GM11168 (cell line): ENCODE measurements at regions not wholly inside any gene's neighbourhood (a gene's known extent, or its start where the extent isn't known, plus 50 kb on each side); places are given as distances from the start of the nearest gene placed in this dataset.

ENCODE experiments used
- in situ Hi-C: fragments of 300-500 bp; cut with MboI; formaldehyde crosslinking; loops from one replicate; pipeline ENCODE4 v1.12.0; 2022; ENCODE audit warnings: low sequenced_read_pairs; ENCODE audit not compliant: unreplicated experiment

DNA sequence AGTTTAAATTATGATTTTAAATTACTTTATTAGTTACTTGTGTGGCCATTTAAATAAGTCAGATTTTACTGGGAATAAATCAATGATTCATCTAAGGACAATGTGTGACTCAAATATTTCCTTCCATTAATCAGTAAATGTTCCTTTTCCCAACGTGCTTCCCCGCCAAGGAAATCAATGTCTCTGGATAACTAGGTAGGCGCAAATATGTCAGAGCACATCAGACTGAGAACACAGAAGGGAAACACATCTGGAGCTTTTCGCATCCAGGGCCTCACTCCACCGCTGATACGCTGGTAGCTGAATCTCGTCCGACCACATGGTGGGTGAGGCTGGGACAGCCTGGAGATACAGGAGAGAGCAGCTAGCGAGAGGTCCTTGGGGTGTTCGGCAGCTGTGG is 56.4 kb upstream of the RPS6KA2 start:
- in situ Hi-C loops = no loop called here

DNA sequence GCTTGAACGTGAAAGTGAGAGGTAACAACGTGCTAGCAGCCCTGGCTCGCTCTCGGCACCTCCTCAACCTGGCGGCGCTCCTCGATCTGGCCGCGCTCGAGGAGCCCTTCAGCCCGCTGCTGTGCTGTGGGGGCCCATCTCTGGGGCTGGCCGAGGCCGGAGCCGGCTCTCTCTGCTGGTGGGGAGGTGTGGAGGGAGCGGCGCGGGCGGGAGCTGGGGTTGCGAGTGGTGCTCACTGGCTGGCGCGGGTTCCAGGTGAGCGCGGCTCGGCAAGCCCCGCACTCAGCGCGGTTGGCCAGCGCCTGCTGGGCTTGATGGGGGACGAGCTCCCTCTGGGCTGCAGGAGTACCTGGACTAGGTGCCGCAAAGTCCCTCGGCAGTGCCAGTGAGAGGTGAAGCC is 52.5 kb upstream of the RPS6KA2 start:
- in situ Hi-C loops = no loop called here

DNA sequence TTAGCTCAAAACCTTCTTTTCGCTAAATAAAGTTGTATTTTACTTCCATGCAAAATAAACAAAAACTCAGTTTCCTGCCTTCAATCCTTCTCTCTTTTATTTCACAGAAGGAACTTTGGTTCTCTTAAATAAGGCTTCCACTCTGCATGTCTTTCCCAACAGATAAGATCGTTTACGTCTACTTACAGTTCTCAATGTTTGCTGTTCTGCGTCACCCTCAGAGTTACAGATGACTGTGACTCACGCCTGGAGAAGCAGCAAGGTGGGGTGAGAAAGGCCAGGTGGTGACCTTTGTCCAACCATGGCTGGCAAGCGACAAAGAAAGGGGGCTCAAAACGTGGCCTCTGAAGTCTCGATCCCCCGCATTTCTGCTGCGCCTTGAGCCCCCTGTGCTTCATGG is 51.4 kb upstream of the RPS6KA2 start:
- in situ Hi-C loops = no loop called here

DNA sequence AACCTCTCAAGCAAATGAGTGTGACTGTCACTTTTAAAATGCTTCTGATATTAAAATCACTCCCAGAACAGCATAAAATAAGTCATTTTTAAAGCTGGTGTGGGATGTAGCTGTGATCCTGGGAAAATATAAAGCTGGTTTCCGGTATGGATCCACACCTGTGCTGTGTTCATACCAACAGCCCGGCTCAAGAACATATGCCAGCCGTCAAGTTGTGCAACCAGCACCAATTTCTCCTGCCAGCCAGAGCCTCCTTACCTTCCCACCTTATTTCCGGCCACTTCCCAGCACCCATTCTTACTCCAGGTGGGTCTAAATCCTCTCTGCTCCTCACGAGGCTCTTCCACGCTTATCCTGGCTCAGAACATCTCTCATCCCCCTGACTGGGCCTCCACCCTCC is 50.9 kb upstream of the RPS6KA2 start:
- in situ Hi-C loops = no loop called here
